ENCODE measurements at regions not wholly inside any gene's neighbourhood (a gene's known extent, or its start where the extent isn't known, plus 50 kb on each side); places are given as distances from the start of the nearest gene placed in this dataset.
"Not testable (repeated sequence)": the region's sequence is repeated elsewhere in the genome, so short reads cannot be mapped to it uniquely, and the experiment has no call there.

GRCh38 chr12:131413006-131413405 is 297.9 kb upstream of the SFSWAP start:
- Histone ChIP-seq H3F3A (ENCODE audit: insufficient read depth, low read length, poor library complexity, severe bottlenecking) (no peaks in the 10 kb centered on the region), H4K20me1 (ENCODE audit: insufficient read depth) (no peaks in the 10 kb centered on the region), H3K79me2 (replicated peaks; ENCODE audit: insufficient read depth, low read length) (no peaks in the 10 kb centered on the region), H3K9me2 (ENCODE audit: insufficient read depth, low read length) (no peaks in the 10 kb centered on the region), H3K27me3 (ENCODE audit: insufficient read depth, low read depth, low read length) (no peaks in the 10 kb centered on the region), H3K9ac (ENCODE audit: low read length) (no peak overlapping the region), H3K4me2 (ENCODE audit: low read length) (no peak overlapping the region), H3K27ac (ENCODE audit: low read length) (no peak overlapping the region), H3K4me3 (ENCODE audit: low read length) (no peak overlapping the region), H3K9me3 (ENCODE audit: low read length) (no peaks in the 10 kb centered on the region), H2AFZ (ENCODE audit: low read depth, low read length) (no peak overlapping the region), H3K36me3 (ENCODE audit: insufficient read depth, low read length) (no peaks in the 10 kb centered on the region)
- TF ChIP-seq MXI1 (conservative IDR thresholded peaks at IDR 0.05; ENCODE audit: poor library complexity, severe bottlenecking) (no peak), RAD21 (conservative IDR thresholded peaks at IDR 0.05) (no peak), EP300 (conservative IDR thresholded peaks at IDR 0.05; ENCODE audit: poor library complexity, severe bottlenecking) (no peak), REST (IDR thresholded peaks at IDR 0.05; ENCODE audit: borderline replicate concordance) (no peak), EZH2 (IDR thresholded peaks at IDR 0.05; ENCODE audit: borderline replicate concordance, insufficient read depth, low read length, poor library complexity, severe bottlenecking) (no peak), TAF1 (IDR thresholded peaks at IDR 0.05; ENCODE audit: low read depth) (no peak)

- Histone ChIP-seq H3K27ac (ENCODE audit: low read length) (no peak overlapping the region), H3K79me2 (replicated peaks; ENCODE audit: insufficient read depth, low read length) (no peaks in the 10 kb centered on the region), H4K20me1 (ENCODE audit: insufficient read depth) (no peaks in the 10 kb centered on the region), H3K9me2 (ENCODE audit: insufficient read depth, low read length) (no peaks in the 10 kb centered on the region), H3K4me2 (ENCODE audit: low read length) (no peak overlapping the region), H3K27me3 (ENCODE audit: insufficient read depth, low read depth, low read length) (no peaks in the 10 kb centered on the region), H3K36me3 (ENCODE audit: insufficient read depth, low read length) (no peaks in the 10 kb centered on the region), H3K9ac (ENCODE audit: low read length) (no peak overlapping the region), H3K9me3 (ENCODE audit: low read length) (no peaks in the 10 kb centered on the region), H3F3A (ENCODE audit: insufficient read depth, low read length, poor library complexity, severe bottlenecking) (no peaks in the 10 kb centered on the region), H3K4me3 (ENCODE audit: low read length) (no peak overlapping the region), H2AFZ (ENCODE audit: low read depth, low read length) (no peak overlapping the region)
- TF ChIP-seq REST (IDR thresholded peaks at IDR 0.05; ENCODE audit: borderline replicate concordance) (no peak), TAF1 (IDR thresholded peaks at IDR 0.05; ENCODE audit: low read depth) (no peak), RAD21 (conservative IDR thresholded peaks at IDR 0.05) (no peak), POLR2AphosphoS5 (IDR thresholded peaks at IDR 0.05) (no peak)
These were observed 297.4 kb upstream of the SFSWAP start for GRCh38 chr12:131413471-131413870.

GRCh38 chr12:131414155-131414922 is 296.6 kb upstream of the SFSWAP start:
- not testable (repeated sequence) for H3K9ac ChIP-seq (ENCODE audit: low read length); H3K9me2 ChIP-seq (ENCODE audit: insufficient read depth, low read length); H3K36me3 ChIP-seq (ENCODE audit: insufficient read depth, low read length); H4K20me1 ChIP-seq (ENCODE audit: insufficient read depth); H3K27me3 ChIP-seq (ENCODE audit: insufficient read depth, low read depth, low read length); H2AFZ ChIP-seq (ENCODE audit: low read depth, low read length); H3K4me2 ChIP-seq (ENCODE audit: low read length); H3K27ac ChIP-seq (ENCODE audit: low read length); H3K79me2 ChIP-seq (replicated peaks; ENCODE audit: insufficient read depth, low read length); H3K9me3 ChIP-seq (ENCODE audit: low read length); H3F3A ChIP-seq (ENCODE audit: insufficient read depth, low read length, poor library complexity, severe bottlenecking); H3K4me3 ChIP-seq (ENCODE audit: low read length)

Data from neural cell (in vitro differentiated cells).